ENCODE measurements at regions not wholly inside any gene's neighbourhood (a gene's known extent, or its start where the extent isn't known, plus 50 kb on each side); places are given as distances from the start of the nearest gene placed in this dataset.

- no peak for ATAC-seq
- H3K9me3 Mint-ChIP-seq: peaks cover 17% of the 10 kb centered on the region
- peaks cover 2% of the 10 kb centered on the region for H3K36me3 Mint-ChIP-seq (ENCODE audit: low read depth)
- no peak overlapping the region for H3K4me3 Mint-ChIP-seq
- H3K27ac Mint-ChIP-seq: no peak overlapping the region
- DNase-seq: no peak
- peaks cover 6% of the 10 kb centered on the region for H3K4me1 Mint-ChIP-seq
- peaks cover 1% of the 10 kb centered on the region for H3K27me3 Mint-ChIP-seq
These were observed 640.9 kb downstream of the NPHP4 start for GRCh38 chr1:5351366-5351765.

DNA sequence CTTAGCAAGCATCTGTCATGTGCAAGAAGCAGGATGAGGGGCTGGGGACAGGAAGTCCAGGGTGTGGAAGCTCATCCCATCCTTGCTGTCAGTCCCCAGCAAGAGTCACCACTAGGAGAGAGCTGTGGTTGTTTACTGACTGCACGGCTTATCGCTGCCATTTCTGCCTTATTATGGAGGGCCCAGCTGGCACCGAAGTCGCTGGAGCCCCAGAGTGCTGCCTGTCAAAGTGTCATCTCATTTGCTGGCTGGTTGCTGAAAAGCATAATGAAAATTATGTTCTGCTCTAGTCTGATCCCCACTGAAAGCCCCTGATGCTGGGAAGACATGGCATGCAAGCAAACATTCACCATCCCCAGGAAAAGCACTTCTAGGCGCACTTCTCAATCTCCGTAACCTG, 642.7 kb downstream of the NPHP4 start:
- H3K9me3 Mint-ChIP-seq: peaks cover 8% of the 10 kb centered on the region
- H3K27ac Mint-ChIP-seq: no peak overlapping the region
- H3K36me3 Mint-ChIP-seq (ENCODE audit: low read depth): no peaks in the 10 kb centered on the region
- DNase-seq: no peak
- H3K4me3 Mint-ChIP-seq: no peak overlapping the region
- peaks cover 6% of the 10 kb centered on the region for H3K4me1 Mint-ChIP-seq
- no peak for ATAC-seq
- H3K27me3 Mint-ChIP-seq: peaks cover 1% of the 10 kb centered on the region

DNA sequence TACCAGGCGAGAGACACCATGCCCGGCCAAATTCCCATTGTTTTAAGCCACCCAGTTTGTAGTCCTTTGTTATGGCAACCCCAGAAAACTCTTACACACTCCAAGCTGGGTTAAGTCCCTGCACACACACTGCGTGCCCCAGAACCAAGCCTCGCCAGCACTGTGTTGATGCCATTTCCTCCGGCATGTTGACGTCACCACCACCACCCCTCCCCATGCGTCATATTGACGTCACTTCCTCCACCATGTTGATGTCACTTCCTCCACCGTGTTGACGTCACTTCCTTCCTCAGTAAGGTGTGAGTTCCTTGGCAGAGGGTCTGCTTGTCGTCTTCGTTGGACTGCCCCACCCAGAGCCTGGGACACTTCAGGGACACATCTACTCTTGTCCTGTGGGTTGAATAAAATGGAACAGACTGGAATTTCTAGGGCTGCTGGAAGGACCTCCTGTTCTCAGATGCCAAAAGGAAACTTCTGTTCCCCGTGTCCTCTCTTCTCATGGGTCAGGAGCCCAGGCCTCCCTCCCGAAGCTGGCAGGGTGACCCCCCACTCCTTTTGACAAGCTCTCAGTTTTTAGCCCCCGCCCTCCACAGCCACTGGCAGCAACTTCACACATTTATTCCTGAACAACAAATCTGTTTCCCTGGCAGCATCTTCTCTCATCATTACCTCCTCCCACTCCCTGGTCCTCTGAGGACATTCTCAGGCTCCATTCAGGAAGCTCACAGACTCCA, 643.3 kb downstream of the NPHP4 start:
- Mint-ChIP-seq H3K4me3 (no peak overlapping the region), H3K9me3 (peaks cover 6% of the 10 kb centered on the region), H3K27ac (no peak overlapping the region), H3K36me3 (ENCODE audit: low read depth) (no peaks in the 10 kb centered on the region), H3K27me3 (peaks cover 1% of the 10 kb centered on the region), H3K4me1 (peaks cover 6% of the 10 kb centered on the region)
- ATAC-seq (no peak), DNase-seq (no peak)

DNA sequence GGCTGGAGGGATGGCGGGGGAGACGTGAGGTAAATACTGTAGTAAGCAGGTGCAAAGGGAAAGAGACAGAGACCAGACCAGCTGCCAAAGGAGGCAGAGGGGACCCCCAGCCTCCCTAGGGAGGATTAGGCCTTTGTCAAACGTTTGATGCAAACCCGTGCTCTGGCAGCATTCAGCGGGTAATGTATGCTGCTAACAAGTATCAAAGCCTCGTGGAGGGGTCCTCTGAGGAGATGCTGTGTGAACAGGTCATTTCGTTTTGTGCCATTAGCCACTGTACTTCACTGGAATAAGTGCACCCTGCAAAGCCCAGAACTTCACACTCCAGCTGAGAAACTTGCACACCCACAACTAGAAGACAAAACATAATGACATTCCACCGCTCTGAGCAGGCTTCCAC, 644.5 kb downstream of the NPHP4 start:
- DNase-seq: no peak
- H3K4me3 Mint-ChIP-seq: no peak overlapping the region
- ATAC-seq: no peak
- H3K27ac Mint-ChIP-seq: no peak overlapping the region
- peaks cover 6% of the 10 kb centered on the region for H3K4me1 Mint-ChIP-seq
- H3K27me3 Mint-ChIP-seq: peaks cover 1% of the 10 kb centered on the region
- H3K36me3 Mint-ChIP-seq (ENCODE audit: low read depth): no peaks in the 10 kb centered on the region
- peaks cover 6% of the 10 kb centered on the region for H3K9me3 Mint-ChIP-seq

GRCh38 chr1:5345556-5345955, 646.7 kb downstream of the NPHP4 start:
- peaks cover 6% of the 10 kb centered on the region for H3K4me1 Mint-ChIP-seq
- H3K27ac Mint-ChIP-seq: no peak overlapping the region
- no peak overlapping the region for H3K4me3 Mint-ChIP-seq
- peaks cover 6% of the 10 kb centered on the region for H3K9me3 Mint-ChIP-seq
- DNase-seq (no peak), ATAC-seq (no peak)
- peaks cover 1% of the 10 kb centered on the region for H3K27me3 Mint-ChIP-seq
- no peaks in the 10 kb centered on the region for H3K36me3 Mint-ChIP-seq (ENCODE audit: low read depth)

- Mint-ChIP-seq H3K36me3 (ENCODE audit: low read depth) (no peaks in the 10 kb centered on the region), H3K27me3 (peaks cover 1% of the 10 kb centered on the region), H3K27ac (no peak overlapping the region), H3K9me3 (no peaks in the 10 kb centered on the region), H3K4me3 (no peak overlapping the region), H3K4me1 (no peaks in the 10 kb centered on the region)
- DNase-seq: no peak
- no peak for ATAC-seq
These were observed 648.8 kb downstream of the NPHP4 start for GRCh38 chr1:5343256-5344020.

DNA sequence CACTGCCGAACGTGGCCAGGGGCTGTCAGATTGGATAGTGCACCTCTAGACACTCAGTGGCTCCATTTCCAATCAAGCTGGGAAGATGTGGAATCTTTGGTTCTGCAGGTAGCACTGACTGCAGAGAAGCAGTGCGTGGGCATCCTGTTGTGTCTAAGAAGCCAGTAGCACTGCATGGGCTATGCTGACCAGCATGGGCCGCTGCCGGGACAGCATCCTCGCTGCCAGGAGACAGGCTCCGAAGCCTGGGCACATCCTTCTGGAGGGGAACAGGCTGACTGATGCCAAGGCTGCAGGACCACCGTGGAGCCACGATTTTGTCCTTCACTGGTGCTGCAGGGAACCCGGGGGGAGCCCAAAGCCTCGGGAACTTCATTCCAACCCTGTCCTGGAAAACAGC, 649.4 kb downstream of the NPHP4 start:
- Mint-ChIP-seq H3K27me3 (peaks cover 1% of the 10 kb centered on the region), H3K9me3 (no peaks in the 10 kb centered on the region), H3K4me1 (peaks cover 4% of the 10 kb centered on the region), H3K4me3 (no peak overlapping the region), H3K36me3 (ENCODE audit: low read depth) (no peaks in the 10 kb centered on the region), H3K27ac (no peak overlapping the region)
- DNase-seq: no peak
- no peak for ATAC-seq

GRCh38 chr1:5342172-5342571, 650.1 kb downstream of the NPHP4 start:
- H3K36me3 Mint-ChIP-seq (ENCODE audit: low read depth): no peaks in the 10 kb centered on the region
- H3K27ac Mint-ChIP-seq: no peak overlapping the region
- ATAC-seq (no peak), DNase-seq (no peak)
- H3K27me3 Mint-ChIP-seq: peaks cover 1% of the 10 kb centered on the region
- no peaks in the 10 kb centered on the region for H3K9me3 Mint-ChIP-seq
- peaks cover 11% of the 10 kb centered on the region for H3K4me1 Mint-ChIP-seq
- H3K4me3 Mint-ChIP-seq: no peak overlapping the region

DNA sequence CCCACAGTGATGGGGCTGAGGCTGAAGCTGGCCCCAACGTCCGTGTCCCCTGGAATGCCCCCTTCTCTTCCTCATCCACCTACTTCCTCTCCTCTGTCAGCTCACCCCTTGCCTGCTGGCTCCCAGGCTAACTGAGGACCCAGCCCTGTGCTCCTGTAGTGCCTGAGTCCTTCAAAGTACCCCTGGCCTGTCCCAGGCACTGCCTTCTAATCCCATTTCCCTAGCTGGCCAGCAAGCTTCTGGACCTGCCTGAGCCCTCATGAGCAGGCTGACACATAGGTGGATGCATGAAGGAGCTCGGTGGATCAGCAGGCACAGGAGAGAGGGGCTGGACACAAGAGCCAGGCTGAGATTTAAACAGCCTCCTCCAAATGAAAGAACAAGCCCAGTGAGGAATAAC, 650.8 kb downstream of the NPHP4 start:
- H3K4me1 Mint-ChIP-seq: peaks cover 13% of the 10 kb centered on the region
- H3K27me3 Mint-ChIP-seq: no peaks in the 10 kb centered on the region

GRCh38 chr1:5340560-5341130, 651.6 kb downstream of the NPHP4 start:
- Mint-ChIP-seq H3K4me1 (peaks cover 15% of the 10 kb centered on the region), H3K36me3 (ENCODE audit: low read depth) (no peaks in the 10 kb centered on the region), H3K27me3 (no peaks in the 10 kb centered on the region), H3K9me3 (no peaks in the 10 kb centered on the region), H3K27ac (no peak overlapping the region), H3K4me3 (no peak overlapping the region)
- ATAC-seq: no peak
- no peak for DNase-seq

More for the DNA sequence above, 650.8 kb downstream of the NPHP4 start:
- H3K9me3 Mint-ChIP-seq: no peaks in the 10 kb centered on the region
- ATAC-seq (no peak), DNase-seq (no peak)
- H3K27ac Mint-ChIP-seq: no peak overlapping the region
- no peak overlapping the region for H3K4me3 Mint-ChIP-seq
- no peaks in the 10 kb centered on the region for H3K36me3 Mint-ChIP-seq (ENCODE audit: low read depth)

- DNase-seq: no peak
- Mint-ChIP-seq H3K9me3 (peaks cover 5% of the 10 kb centered on the region), H3K27me3 (no peaks in the 10 kb centered on the region), H3K4me3 (no peak overlapping the region), H3K36me3 (ENCODE audit: low read depth) (no peaks in the 10 kb centered on the region), H3K4me1 (peaks cover 15% of the 10 kb centered on the region), H3K27ac (no peak overlapping the region)
- no peak for ATAC-seq
These were observed 653.8 kb downstream of the NPHP4 start for GRCh38 chr1:5338466-5338865.

- peaks cover 11% of the 10 kb centered on the region for H3K9me3 Mint-ChIP-seq
- no peak for DNase-seq
- no peak for ATAC-seq
- no peak overlapping the region for H3K27ac Mint-ChIP-seq
- no peaks in the 10 kb centered on the region for H3K27me3 Mint-ChIP-seq
- no peaks in the 10 kb centered on the region for H3K36me3 Mint-ChIP-seq (ENCODE audit: low read depth)
- H3K4me3 Mint-ChIP-seq: no peak overlapping the region
- peaks cover 38% of the 10 kb centered on the region for H3K4me1 Mint-ChIP-seq
These were observed 658.9 kb downstream of the NPHP4 start for GRCh38 chr1:5333291-5333690.

DNA sequence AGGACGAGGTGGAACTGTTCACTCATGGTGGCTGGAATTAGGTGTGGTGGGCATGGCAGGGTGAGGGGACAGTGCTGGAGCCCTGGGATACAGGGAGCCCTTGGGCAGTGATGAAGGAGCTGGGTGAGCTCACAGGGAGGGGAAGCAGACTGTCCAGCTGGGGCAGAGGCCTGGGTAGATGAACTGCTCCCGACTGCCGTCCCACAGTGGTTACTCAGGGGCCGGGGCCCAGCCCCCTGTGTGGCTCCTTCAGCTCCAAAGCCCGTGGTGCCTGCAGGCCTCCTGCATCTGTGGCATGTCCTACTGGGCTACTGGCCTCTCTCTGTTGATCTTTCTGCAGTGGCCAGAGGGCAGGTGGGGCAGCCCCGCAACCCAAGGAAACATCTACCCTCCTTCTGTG, 661.1 kb downstream of the NPHP4 start:
- Mint-ChIP-seq H3K4me3 (no peak overlapping the region), H3K27me3 (no peaks in the 10 kb centered on the region), H3K27ac (no peak overlapping the region), H3K9me3 (peaks cover 31% of the 10 kb centered on the region), H3K4me1 (peaks cover 33% of the 10 kb centered on the region), H3K36me3 (ENCODE audit: low read depth) (peaks cover 11% of the 10 kb centered on the region)
- ATAC-seq: no peak
- no peak for DNase-seq

GRCh38 chr1:5329068-5329739, 663.0 kb downstream of the NPHP4 start:
- ATAC-seq (no peak), DNase-seq (no peak)
- H3K4me1 Mint-ChIP-seq: peaks cover 32% of the 10 kb centered on the region
- no peak overlapping the region for H3K4me3 Mint-ChIP-seq
- no peaks in the 10 kb centered on the region for H3K27me3 Mint-ChIP-seq
- peaks cover 11% of the 10 kb centered on the region for H3K36me3 Mint-ChIP-seq (ENCODE audit: low read depth)
- H3K27ac Mint-ChIP-seq: peak overlapping the region; percentile 40
- H3K9me3 Mint-ChIP-seq: peaks cover 34% of the 10 kb centered on the region

DNA sequence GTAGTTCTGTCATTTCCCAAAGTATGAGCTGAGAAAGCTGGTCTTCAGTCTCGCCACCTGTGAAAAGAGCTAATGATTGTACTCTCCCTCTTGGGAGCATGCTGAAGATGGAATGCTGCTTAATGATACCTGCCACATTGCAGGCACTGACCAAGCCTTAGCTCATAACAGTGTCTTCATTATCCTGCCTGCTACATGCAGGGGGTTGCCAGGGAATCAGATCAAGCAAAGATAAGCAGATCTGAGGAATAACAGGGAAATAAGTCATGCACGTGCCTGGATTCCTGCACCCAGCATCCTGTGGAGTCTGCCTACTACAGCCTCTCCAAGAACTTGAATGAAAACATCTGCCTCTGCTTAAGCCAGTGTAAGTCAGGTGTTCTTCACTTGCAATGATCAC, 667.3 kb downstream of the NPHP4 start:
- Mint-ChIP-seq H3K4me3 (no peak overlapping the region), H3K36me3 (ENCODE audit: low read depth) (peaks cover 11% of the 10 kb centered on the region), H3K27me3 (no peaks in the 10 kb centered on the region), H3K27ac (no peak overlapping the region), H3K9me3 (peaks cover 51% of the 10 kb centered on the region), H3K4me1 (peaks cover 24% of the 10 kb centered on the region)
- DNase-seq: no peak
- ATAC-seq: no peak
